Retinal pigment epithelial cell (primary cell): ENCODE measurements at regions not wholly inside any gene's neighbourhood (a gene's known extent, or its start where the extent isn't known, plus 50 kb on each side); places are given as distances from the start of the nearest gene placed in this dataset.

Experiments used
- DNase-seq: peaks from one replicate; pipeline ENCODE4 v3.0.0-alpha.2; 2010; ENCODE audit warnings: low read depth
- H3K4me3 ChIP-seq: 2 replicates; pipeline ENCODE4 v1.5.1; 2011; ENCODE audit warnings: mild to moderate bottlenecking, low read length, control low read depth, moderate library complexity
- TF ChIP-seq, protein P1 (sequence below): conservative IDR thresholded peaks from 2 replicates; pipeline ENCODE4 v1.5.1; 2011; ENCODE audit warnings: low read depth, low read length, control low read depth, inconsistent platforms

DNA sequence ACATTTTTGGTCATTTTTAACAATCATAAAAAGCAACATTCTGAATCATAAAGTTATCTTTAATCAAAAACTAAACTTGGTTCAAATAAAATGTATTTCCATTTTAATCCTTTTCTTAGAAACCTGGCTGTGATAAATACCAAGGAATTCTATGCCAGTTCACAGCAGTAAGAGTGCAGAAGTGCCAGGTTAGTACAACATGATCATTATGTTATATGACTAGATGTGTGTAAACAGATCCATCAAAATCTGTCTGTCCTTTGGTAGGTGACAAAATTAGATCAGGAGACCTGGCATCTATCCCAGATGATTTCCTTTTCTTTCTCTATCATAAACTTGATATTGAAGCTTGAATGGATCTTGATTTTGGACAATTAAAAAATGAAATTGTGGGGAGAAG lies 200.6 kb upstream of the STXBP6 start:
- no peak for DNase-seq
- TF ChIP-seq, protein P1, sequence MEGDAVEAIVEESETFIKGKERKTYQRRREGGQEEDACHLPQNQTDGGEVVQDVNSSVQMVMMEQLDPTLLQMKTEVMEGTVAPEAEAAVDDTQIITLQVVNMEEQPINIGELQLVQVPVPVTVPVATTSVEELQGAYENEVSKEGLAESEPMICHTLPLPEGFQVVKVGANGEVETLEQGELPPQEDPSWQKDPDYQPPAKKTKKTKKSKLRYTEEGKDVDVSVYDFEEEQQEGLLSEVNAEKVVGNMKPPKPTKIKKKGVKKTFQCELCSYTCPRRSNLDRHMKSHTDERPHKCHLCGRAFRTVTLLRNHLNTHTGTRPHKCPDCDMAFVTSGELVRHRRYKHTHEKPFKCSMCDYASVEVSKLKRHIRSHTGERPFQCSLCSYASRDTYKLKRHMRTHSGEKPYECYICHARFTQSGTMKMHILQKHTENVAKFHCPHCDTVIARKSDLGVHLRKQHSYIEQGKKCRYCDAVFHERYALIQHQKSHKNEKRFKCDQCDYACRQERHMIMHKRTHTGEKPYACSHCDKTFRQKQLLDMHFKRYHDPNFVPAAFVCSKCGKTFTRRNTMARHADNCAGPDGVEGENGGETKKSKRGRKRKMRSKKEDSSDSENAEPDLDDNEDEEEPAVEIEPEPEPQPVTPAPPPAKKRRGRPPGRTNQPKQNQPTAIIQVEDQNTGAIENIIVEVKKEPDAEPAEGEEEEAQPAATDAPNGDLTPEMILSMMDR = no peak
- no peak overlapping the region for H3K4me3 ChIP-seq

DNA sequence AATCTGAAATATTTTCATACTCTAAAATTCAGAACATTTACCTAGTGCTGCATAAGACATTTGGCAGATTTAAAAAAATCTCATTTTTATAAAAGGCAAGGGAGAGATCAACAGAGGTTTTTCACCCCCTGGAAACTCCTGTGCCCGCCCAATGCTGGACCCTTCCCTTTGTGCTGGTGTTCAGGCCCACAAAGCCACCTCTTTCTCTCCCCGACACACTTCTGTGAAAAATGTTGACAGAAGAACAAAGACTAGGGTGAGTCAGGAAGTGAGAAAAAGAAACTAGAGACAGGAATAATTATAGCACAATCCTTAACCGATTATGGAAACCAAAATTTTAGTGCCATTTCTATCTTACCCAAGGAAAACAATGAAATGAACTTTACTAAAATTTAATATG lies 197.7 kb upstream of the STXBP6 start:
- TF ChIP-seq, protein P1 = no peak
- no peak overlapping the region for H3K4me3 ChIP-seq

DNA sequence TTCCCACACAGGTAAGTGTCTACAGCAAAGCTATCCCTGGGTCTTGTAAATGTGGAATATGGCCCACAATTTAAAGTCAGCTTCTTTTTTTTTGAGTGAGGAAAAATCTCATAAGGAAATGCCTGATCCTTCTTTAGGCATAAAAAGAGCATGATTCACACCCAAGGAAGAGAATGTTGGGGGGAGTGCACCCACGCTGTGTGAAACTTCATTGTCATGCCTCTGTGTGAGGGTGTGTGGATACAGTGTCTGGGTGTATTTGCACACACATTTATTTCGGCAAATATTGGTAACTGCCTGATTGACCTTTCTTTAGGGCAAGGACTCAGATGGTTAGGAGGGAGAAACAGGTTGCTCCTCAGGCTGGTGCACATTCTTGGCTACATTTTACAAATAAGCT lies 196.8 kb upstream of the STXBP6 start:
- TF ChIP-seq, protein P1 = no peak
- H3K4me3 ChIP-seq = no peak overlapping the region
- DNase-seq = no peak

More for the DNA sequence above, 197.7 kb upstream of the STXBP6 start:
- no peak for DNase-seq

DNA sequence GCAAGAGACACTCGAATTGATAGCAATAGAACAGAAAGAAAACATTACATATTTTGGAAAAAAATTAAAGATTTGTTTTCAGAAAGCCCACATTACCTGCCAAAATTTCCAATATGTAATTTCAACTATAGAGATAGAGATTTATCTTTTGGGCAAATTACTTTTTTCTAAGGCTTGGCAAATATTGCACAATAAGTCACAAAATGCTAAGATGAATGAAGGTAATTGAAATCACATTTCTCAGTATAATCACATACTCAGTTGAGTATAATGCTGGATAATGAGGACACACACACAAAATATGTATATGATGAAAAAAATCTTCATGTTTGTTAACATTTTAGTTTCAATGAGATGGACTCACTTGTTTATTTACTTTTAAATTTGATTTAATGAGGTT lies 189.2 kb upstream of the STXBP6 start:
- no peak overlapping the region for H3K4me3 ChIP-seq
- no peak for DNase-seq
- TF ChIP-seq, protein P1 = no peak

DNA sequence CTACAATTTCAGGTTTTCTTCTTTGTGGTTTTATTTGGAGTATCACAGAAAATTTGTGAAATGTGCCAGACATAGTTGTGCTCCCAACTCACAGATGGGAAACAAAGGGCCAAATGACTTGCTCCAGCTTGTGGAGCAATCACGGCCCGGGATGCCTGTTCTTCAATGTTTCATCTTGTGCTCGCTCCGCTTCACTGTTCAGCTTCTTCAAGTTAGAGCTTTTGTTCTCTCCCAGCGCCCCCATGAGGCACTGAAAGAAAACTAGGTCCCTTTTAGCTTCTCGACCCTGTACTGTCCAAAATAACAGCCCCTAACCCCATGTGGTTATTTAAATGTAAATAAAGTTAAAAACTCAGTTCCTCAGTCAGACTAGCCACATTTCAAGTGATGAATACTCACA lies 187.9 kb upstream of the STXBP6 start:
- no peak for DNase-seq
- H3K4me3 ChIP-seq = no peak overlapping the region
- TF ChIP-seq, protein P1 = no peak

DNA sequence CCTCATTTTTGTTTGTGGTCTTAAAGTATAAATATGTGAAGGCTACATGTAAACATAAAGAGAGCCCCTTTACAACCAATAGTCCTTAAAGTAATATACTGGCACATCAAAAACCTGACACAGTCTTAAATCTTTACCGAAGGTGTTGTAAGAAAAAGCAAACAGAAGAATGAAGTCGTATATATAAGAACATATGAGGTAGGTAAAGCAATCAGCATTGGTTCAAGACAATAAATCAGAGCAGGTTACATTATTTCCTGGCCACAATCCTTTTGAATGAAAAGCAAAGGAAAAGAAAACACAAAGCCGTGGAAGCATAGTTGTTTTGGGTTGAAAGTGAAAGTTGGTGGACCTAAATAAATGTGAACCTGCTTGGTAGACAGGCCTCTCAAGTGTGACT lies 183.7 kb upstream of the STXBP6 start:
- no peak for DNase-seq
- TF ChIP-seq, protein P1 = no peak
- H3K4me3 ChIP-seq = no peak overlapping the region

DNA sequence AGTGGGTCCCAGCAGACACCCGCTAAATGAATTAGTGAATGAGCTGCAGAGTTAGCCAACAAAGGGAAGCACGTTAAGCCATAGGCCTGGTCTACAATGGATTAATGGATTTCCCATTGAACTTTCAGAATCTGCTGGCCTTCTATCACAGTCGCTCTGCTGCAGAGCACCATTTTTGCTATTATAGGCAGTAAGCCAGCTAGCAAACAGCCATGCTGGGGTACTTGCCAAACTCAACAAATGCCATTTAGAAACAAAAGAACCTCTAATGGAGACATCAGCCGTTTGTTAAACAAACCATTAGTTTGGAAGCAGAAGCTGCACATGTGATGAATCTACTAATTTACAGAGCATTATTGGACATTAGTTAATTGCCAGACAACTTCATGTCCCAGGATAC lies 181.1 kb upstream of the STXBP6 start:
- no peak for DNase-seq
- no peak overlapping the region for H3K4me3 ChIP-seq
- TF ChIP-seq, protein P1 = no peak
